SK-N-SH (cell line): ENCODE measurements at regions not wholly inside any gene's neighbourhood (a gene's known extent, or its start where the extent isn't known, plus 50 kb on each side); places are given as distances from the start of the nearest gene placed in this dataset.

Experiments
- CTCF ChIA-PET: fragments of 300-600, 350-600 bp; formaldehyde crosslinking; extraction: SDS; loops from one replicate; lab custom pipeline; 2021; lab: Yijun Ruan, JAX
- POLR2A ChIA-PET: fragments of 350-600 bp; sonication (Branson Sonifier 250); formaldehyde crosslinking; extraction: SDS; loops from one replicate; lab custom pipeline; 2020; ENCODE audit warnings: antibody characterized with exemption, inconsistent platforms; lab: Yijun Ruan, JAX
- DNase-seq: peaks from one replicate; pipeline ENCODE4 v3.0.0; 2012
- H2AFZ ChIP-seq: fragments of 200-600 bp; sonication (generic); 2 replicates; pipeline ENCODE4 v1.8.1; 2016; ENCODE audit warnings: antibody characterized with exemption, mild to moderate bottlenecking, low read depth
- H3F3A ChIP-seq: fragments of 200-600 bp; sonication (generic); replicated peaks from 2 replicates; pipeline ENCODE3; 2016; ENCODE audit warnings: antibody characterized with exemption, mild to moderate bottlenecking; ENCODE audit not compliant: insufficient read depth
- H3K27ac ChIP-seq, 2 experiments: fragments of 200-500 bp in 1 of 2; fragments of 200-600 bp in 1 of 2; sonication (Bioruptor generic) in 1 of 2; sonication (generic), shearing (Covaris generic) in 1 of 2; 2 replicates each; pipeline versions ENCODE4 v1.5.1 to v1.6.1; 2014 to 2016; ENCODE audit warnings: low read depth in 2 of 2, inconsistent platforms in 1 of 2, low read length in 1 of 2, mild to moderate bottlenecking in 1 of 2, mixed read lengths in 1 of 2
- H3K27me3 ChIP-seq: fragments of 200-600 bp; sonication (generic), shearing (Covaris generic); 2 replicates; pipeline ENCODE4 v1.6.1; 2016; ENCODE audit warnings: mixed run types; ENCODE audit not compliant: insufficient read depth
- H3K36me3 ChIP-seq, 2 experiments: fragments of 200-500 bp in 1 of 2; fragments of 200-600 bp in 1 of 2; sonication (Bioruptor generic) in 1 of 2; sonication (generic) in 1 of 2; replicated peaks in 1 of 2; 2 replicates each; pipeline versions ENCODE3 to v1.5.1; 2014 to 2016; ENCODE audit warnings: low read length in 1 of 2, mild to moderate bottlenecking in 1 of 2; ENCODE audit not compliant: insufficient read depth in 2 of 2, control insufficient read depth in 1 of 2
- H3K4me1 ChIP-seq, 2 experiments: fragments of 200-500 bp in 1 of 2; fragments of 200-600 bp in 1 of 2; sonication (Bioruptor generic) in 1 of 2; sonication (generic), shearing (Covaris generic) in 1 of 2; 2 replicates each; pipeline versions ENCODE4 v1.5.1 to v1.6.1; 2014 to 2016; ENCODE audit warnings: low read depth in 1 of 2, low read length in 1 of 2, mixed run types in 1 of 2; ENCODE audit not compliant: insufficient read depth in 2 of 2, control insufficient read depth in 1 of 2
- H3K4me2 ChIP-seq: fragments of 200-600 bp; sonication (generic), shearing (Covaris generic); 2 replicates; pipeline ENCODE4 v1.6.1; 2017; ENCODE audit warnings: mixed run types
- H3K4me3 ChIP-seq, 2 experiments: fragments of 200-500 bp in 1 of 2; fragments of 200-600 bp in 1 of 2; sonication (Bioruptor generic) in 1 of 2; sonication (generic), shearing (Covaris generic) in 1 of 2; 2 replicates each; pipeline versions ENCODE4 v1.5.1 to v1.8.1; 2014 to 2016; ENCODE audit warnings: low read depth in 2 of 2, inconsistent platforms in 1 of 2, low read length in 1 of 2, mild to moderate bottlenecking in 1 of 2, mixed read lengths in 1 of 2, moderate library complexity in 1 of 2
- H3K79me2 ChIP-seq: fragments of 200-600 bp; sonication (generic); 2 replicates; pipeline ENCODE4 v1.8.1; 2017; ENCODE audit warnings: mild to moderate bottlenecking; ENCODE audit not compliant: insufficient read depth
- H3K9ac ChIP-seq: fragments of 200-600 bp; sonication (generic); 2 replicates; pipeline ENCODE4 v1.6.1; 2017; ENCODE audit warnings: mixed run types
- H3K9me2 ChIP-seq: fragments of 200-600 bp; sonication (generic); 2 replicates; pipeline ENCODE4 v1.6.1; 2017; ENCODE audit warnings: mixed run types
- H3K9me3 ChIP-seq: fragments of 200-600 bp; sonication (generic); 2 replicates; pipeline ENCODE4 v1.6.1; 2017; ENCODE audit warnings: mixed run types, mild to moderate bottlenecking, moderate library complexity
- H4K20me1 ChIP-seq: fragments of 200-600 bp; sonication (generic); 2 replicates; pipeline ENCODE4 v1.6.1; 2017; ENCODE audit warnings: mild to moderate bottlenecking, mixed run types; ENCODE audit not compliant: insufficient read depth
- EP300 ChIP-seq, 2 experiments: IDR thresholded peaks; 2 replicates each; pipeline versions ENCODE4 v1.4.0 to v1.6.1; 2012; ENCODE audit warnings: borderline replicate concordance in 1 of 2, low read depth in 1 of 2, low read length in 1 of 2
- EZH2phosphoT487 ChIP-seq: fragments of 200-600 bp; sonication (generic); IDR thresholded peaks from 2 replicates; pipeline ENCODE4 v1.6.1; 2017; ENCODE audit warnings: low read depth, mixed run types, mild to moderate bottlenecking, antibody characterized with exemption, moderate library complexity, borderline replicate concordance
- PBX3 ChIP-seq: IDR thresholded peaks from 2 replicates; pipeline ENCODE4; 2012
- POLR2AphosphoS5 ChIP-seq: IDR thresholded peaks from 2 replicates; pipeline ENCODE4 v1.6.1; 2012; ENCODE audit warnings: low read depth, low read length
- RXRA ChIP-seq: IDR thresholded peaks from 2 replicates; pipeline ENCODE4 v1.4.0; 2012; ENCODE audit warnings: low read depth, mild to moderate bottlenecking, borderline replicate concordance
- TEAD4 ChIP-seq: IDR thresholded peaks from 2 replicates; pipeline ENCODE4 v1.4.0; 2012; ENCODE audit warnings: mild to moderate bottlenecking, borderline replicate concordance; ENCODE audit not compliant: insufficient read depth
- YY1 ChIP-seq: IDR thresholded peaks from 2 replicates; pipeline ENCODE4 v1.4.0; 2012; ENCODE audit warnings: low read depth, mild to moderate bottlenecking
- WGBS: methylation state at CpG from one replicate; pipeline ENCODE4 v1.1.6; 2017; ENCODE audit warnings: low lambda C conversion rate; 5-methylcytosine and 5-hydroxymethylcytosine counted together
- TF ChIP-seq, protein P1 (sequence below): fragments of 200-600 bp; sonication (generic); IDR thresholded peaks from 2 replicates; pipeline ENCODE4 v1.6.1; 2017; ENCODE audit warnings: antibody characterized with exemption, mild to moderate bottlenecking, moderate library complexity
- TF ChIP-seq, protein P2 (sequence below): IDR thresholded peaks from 2 replicates; pipeline ENCODE4 v1.6.1; 2012; ENCODE audit warnings: mild to moderate bottlenecking, low read depth, low read length, moderate library complexity
- TF ChIP-seq, protein P3 (sequence below): IDR thresholded peaks from 2 replicates; pipeline ENCODE4 v1.4.0; 2012; ENCODE audit warnings: low read depth, borderline replicate concordance

- no peak for TF ChIP-seq POLR2AphosphoS5
- TF ChIP-seq, protein P1, sequence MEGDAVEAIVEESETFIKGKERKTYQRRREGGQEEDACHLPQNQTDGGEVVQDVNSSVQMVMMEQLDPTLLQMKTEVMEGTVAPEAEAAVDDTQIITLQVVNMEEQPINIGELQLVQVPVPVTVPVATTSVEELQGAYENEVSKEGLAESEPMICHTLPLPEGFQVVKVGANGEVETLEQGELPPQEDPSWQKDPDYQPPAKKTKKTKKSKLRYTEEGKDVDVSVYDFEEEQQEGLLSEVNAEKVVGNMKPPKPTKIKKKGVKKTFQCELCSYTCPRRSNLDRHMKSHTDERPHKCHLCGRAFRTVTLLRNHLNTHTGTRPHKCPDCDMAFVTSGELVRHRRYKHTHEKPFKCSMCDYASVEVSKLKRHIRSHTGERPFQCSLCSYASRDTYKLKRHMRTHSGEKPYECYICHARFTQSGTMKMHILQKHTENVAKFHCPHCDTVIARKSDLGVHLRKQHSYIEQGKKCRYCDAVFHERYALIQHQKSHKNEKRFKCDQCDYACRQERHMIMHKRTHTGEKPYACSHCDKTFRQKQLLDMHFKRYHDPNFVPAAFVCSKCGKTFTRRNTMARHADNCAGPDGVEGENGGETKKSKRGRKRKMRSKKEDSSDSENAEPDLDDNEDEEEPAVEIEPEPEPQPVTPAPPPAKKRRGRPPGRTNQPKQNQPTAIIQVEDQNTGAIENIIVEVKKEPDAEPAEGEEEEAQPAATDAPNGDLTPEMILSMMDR, result no peak
- TF ChIP-seq YY1, result no peak
- TF ChIP-seq, protein P2, sequence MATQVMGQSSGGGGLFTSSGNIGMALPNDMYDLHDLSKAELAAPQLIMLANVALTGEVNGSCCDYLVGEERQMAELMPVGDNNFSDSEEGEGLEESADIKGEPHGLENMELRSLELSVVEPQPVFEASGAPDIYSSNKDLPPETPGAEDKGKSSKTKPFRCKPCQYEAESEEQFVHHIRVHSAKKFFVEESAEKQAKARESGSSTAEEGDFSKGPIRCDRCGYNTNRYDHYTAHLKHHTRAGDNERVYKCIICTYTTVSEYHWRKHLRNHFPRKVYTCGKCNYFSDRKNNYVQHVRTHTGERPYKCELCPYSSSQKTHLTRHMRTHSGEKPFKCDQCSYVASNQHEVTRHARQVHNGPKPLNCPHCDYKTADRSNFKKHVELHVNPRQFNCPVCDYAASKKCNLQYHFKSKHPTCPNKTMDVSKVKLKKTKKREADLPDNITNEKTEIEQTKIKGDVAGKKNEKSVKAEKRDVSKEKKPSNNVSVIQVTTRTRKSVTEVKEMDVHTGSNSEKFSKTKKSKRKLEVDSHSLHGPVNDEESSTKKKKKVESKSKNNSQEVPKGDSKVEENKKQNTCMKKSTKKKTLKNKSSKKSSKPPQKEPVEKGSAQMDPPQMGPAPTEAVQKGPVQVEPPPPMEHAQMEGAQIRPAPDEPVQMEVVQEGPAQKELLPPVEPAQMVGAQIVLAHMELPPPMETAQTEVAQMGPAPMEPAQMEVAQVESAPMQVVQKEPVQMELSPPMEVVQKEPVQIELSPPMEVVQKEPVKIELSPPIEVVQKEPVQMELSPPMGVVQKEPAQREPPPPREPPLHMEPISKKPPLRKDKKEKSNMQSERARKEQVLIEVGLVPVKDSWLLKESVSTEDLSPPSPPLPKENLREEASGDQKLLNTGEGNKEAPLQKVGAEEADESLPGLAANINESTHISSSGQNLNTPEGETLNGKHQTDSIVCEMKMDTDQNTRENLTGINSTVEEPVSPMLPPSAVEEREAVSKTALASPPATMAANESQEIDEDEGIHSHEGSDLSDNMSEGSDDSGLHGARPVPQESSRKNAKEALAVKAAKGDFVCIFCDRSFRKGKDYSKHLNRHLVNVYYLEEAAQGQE, result no peak
- peak; percentile 20 to 24; a peak in 2 of 4 replicates for TF ChIP-seq EP300 (IDR thresholded peaks at IDR 0.05; ENCODE audit: borderline replicate concordance in 1 of 2, low read depth in 1 of 2, low read length in 1 of 2)
- peak; percentile 29; the same call in 1 of the 2 replicates for TF ChIP-seq TEAD4
- TF ChIP-seq, protein P3, sequence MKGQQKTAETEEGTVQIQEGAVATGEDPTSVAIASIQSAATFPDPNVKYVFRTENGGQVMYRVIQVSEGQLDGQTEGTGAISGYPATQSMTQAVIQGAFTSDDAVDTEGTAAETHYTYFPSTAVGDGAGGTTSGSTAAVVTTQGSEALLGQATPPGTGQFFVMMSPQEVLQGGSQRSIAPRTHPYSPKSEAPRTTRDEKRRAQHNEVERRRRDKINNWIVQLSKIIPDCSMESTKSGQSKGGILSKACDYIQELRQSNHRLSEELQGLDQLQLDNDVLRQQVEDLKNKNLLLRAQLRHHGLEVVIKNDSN, result no peak
Measured at GRCh38 chrX:10900585-10901289, 210.4 kb upstream of the HCCS start (continued).

GRCh38 chrX:10901290-10901633, 209.9 kb upstream of the HCCS start:
- no peaks in the 10 kb centered on the region for H3K79me2 ChIP-seq
- H3K4me1 ChIP-seq, result peaks cover 0 to 7% of the 10 kb centered on the region in 2 experiments; a peak in 1 of 4 replicates
- POLR2A ChIA-PET, result no interaction called here
- 39% methylated on average over 1 of the region's 1 CpG for WGBS
- no peak overlapping the region for H3K4me3 ChIP-seq
- no peaks in the 10 kb centered on the region for H3K9me3 ChIP-seq
- H3K36me3 ChIP-seq, result no peaks in the 10 kb centered on the region
- H3K4me2 ChIP-seq, result peak overlapping the region; percentile 34; the same call in 1 of the 2 replicates
- H3K9me2 ChIP-seq, result no peaks in the 10 kb centered on the region
- no peaks in the 10 kb centered on the region for H3K27me3 ChIP-seq
- DNase-seq, result no peak
- H3F3A ChIP-seq, result peaks cover 10% of the 10 kb centered on the region
- H4K20me1 ChIP-seq, result no peaks in the 10 kb centered on the region
- peak overlapping the region; percentile 19; the same call in 1 of the 2 replicates for H2AFZ ChIP-seq
- TF ChIP-seq TEAD4 (no peak), EP300 (IDR thresholded peaks at IDR 0.05; ENCODE audit: borderline replicate concordance in 1 of 2, low read depth in 1 of 2, low read length in 1 of 2) (no peak), RXRA (no peak), PBX3 (no peak), POLR2AphosphoS5 (no peak), YY1 (no peak), EZH2phosphoT487 (no peak)
- TF ChIP-seq, protein P1, result no peak
- TF ChIP-seq, all 33 proteins: peak for 0
- Histone ChIP-seq H3K9ac (no peak overlapping the region), H3K27ac (peak overlapping the region; percentile 16 to 54; a peak in 3 of 4 replicates)
- CTCF ChIA-PET, result no interaction called here
